ENCODE measurements at regions not wholly inside any gene's neighbourhood (a gene's known extent, or its start where the extent isn't known, plus 50 kb on each side); places are given as distances from the start of the nearest gene placed in this dataset.

DNA sequence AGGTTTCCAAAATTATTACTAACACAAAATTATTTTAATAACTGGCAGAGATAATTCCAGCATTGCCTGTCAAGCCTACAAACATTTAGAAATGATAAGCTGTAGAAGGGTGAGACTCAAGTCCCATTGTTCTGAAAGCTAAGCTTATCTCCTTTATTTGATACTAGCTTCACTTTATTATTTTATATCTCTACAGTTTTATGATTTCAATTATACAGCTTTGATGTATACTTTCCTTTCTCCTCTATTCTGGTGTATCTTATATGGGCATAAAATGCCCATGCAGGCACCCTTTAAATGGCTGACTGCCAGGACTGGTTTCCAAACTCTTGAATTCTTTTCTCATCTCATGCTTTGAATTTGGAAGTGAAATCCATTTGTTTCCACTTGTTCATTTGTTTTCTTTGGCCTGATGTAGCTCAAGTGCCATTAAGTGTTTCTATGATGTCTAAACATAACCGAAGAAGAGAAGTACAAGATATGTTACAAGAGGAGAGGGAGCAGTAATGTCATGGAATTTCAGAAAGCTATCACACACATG lies 372.1 kb upstream of the ARHGEF26 start:
- no peaks in the 10 kb centered on the region for H3K36me3 ChIP-seq (ENCODE audit: control insufficient read depth in 3 of 3, insufficient read depth in 2 of 3, low read depth in 1 of 3, low read length in 3 of 3)
- no peaks in the 10 kb centered on the region for H3K27me3 ChIP-seq (ENCODE audit: control insufficient read depth in 3 of 3, insufficient read depth in 3 of 3, low read length in 3 of 3)
- DNase-seq (peak in 1 of 2 donors; percentile 17), FAIRE-seq (no peak)
- H3K27ac ChIP-seq (ENCODE audit: low read depth in 1 of 3, low read length in 2 of 3) = no peak overlapping the region
- H3K4me3 ChIP-seq (ENCODE audit: low read depth in 1 of 3, low read length in 3 of 3) = no peak overlapping the region
- no peaks in the 10 kb centered on the region for H3K9me3 ChIP-seq (ENCODE audit: control insufficient read depth in 2 of 2, insufficient read depth in 1 of 2, low read depth in 1 of 2, low read length in 1 of 2)
- 19 to 44% (median 31%) methylated on average over 1 of the region's 1 CpG for WGBS, 3 donors
- no peaks in the 10 kb centered on the region for H3K4me1 ChIP-seq (ENCODE audit: control insufficient read depth in 3 of 3, insufficient read depth in 2 of 3, low read depth in 1 of 3, low read length in 2 of 3)

DNA sequence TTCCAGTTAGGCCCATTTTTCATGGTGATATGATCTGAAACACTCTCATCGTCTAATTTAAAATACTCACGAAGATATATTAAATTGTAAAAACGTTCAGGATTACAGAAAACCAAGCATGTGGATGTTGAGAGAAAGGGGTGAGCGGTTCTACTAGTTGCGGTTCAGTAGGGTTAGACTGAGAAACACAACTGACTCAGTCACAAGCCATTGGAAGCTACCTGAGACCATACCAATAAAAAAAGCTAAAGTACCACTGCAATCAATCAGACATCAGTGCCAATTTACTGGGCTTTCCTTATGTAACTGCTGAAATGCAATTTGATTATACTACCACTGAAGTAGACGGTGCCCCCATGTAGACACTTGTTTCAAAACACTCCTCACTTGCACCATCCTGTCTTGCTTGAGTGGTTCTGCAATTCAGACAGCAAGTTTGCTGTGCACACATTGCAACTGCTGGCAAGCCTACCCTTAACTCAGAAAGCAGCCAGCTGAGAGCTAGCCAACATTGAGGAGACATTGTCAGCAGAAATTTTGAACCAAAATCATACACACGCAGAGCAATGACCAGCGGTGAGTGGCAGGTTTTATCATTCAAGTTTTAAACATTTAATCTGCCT lies 368.7 kb upstream of the ARHGEF26 start:
- H3K27me3 ChIP-seq (ENCODE audit: control insufficient read depth in 3 of 3, insufficient read depth in 3 of 3, low read length in 3 of 3) = no peaks in the 10 kb centered on the region
- 70 to 77% (median 71%) methylated on average over 8 of the region's 8 CpGs for WGBS, 3 donors
- DNase-seq = no peak
- no peak for FAIRE-seq
- no peaks in the 10 kb centered on the region for H3K4me1 ChIP-seq (ENCODE audit: control insufficient read depth in 3 of 3, insufficient read depth in 2 of 3, low read depth in 1 of 3, low read length in 2 of 3)
- H3K9me3 ChIP-seq (ENCODE audit: control insufficient read depth in 2 of 2, insufficient read depth in 1 of 2, low read depth in 1 of 2, low read length in 1 of 2) = no peaks in the 10 kb centered on the region
- H3K36me3 ChIP-seq (ENCODE audit: control insufficient read depth in 3 of 3, insufficient read depth in 2 of 3, low read depth in 1 of 3, low read length in 3 of 3) = no peaks in the 10 kb centered on the region
- no peak overlapping the region for H3K27ac ChIP-seq (ENCODE audit: low read depth in 1 of 3, low read length in 2 of 3)
- H3K4me3 ChIP-seq (ENCODE audit: low read depth in 1 of 3, low read length in 3 of 3) = no peak overlapping the region

- no peaks in the 10 kb centered on the region for H3K27me3 ChIP-seq (ENCODE audit: control insufficient read depth in 3 of 3, insufficient read depth in 3 of 3, low read length in 3 of 3)
- H3K4me1 ChIP-seq (ENCODE audit: control insufficient read depth in 3 of 3, insufficient read depth in 2 of 3, low read depth in 1 of 3, low read length in 2 of 3) = no peaks in the 10 kb centered on the region
- no peaks in the 10 kb centered on the region for H3K9me3 ChIP-seq (ENCODE audit: control insufficient read depth in 2 of 2, insufficient read depth in 1 of 2, low read depth in 1 of 2, low read length in 1 of 2)
- no peak overlapping the region for H3K27ac ChIP-seq (ENCODE audit: low read depth in 1 of 3, low read length in 2 of 3)
- DNase-seq (no peak), FAIRE-seq (no peak)
- no peaks in the 10 kb centered on the region for H3K36me3 ChIP-seq (ENCODE audit: control insufficient read depth in 3 of 3, insufficient read depth in 2 of 3, low read depth in 1 of 3, low read length in 3 of 3)
- no peak overlapping the region for H3K4me3 ChIP-seq (ENCODE audit: low read depth in 1 of 3, low read length in 3 of 3)
- 71 to 73% (median 72%) methylated on average over 2 of the region's 2 CpGs for WGBS, 3 donors
These were observed 368.2 kb upstream of the ARHGEF26 start for GRCh38 chr3:153753035-153753434.

DNA sequence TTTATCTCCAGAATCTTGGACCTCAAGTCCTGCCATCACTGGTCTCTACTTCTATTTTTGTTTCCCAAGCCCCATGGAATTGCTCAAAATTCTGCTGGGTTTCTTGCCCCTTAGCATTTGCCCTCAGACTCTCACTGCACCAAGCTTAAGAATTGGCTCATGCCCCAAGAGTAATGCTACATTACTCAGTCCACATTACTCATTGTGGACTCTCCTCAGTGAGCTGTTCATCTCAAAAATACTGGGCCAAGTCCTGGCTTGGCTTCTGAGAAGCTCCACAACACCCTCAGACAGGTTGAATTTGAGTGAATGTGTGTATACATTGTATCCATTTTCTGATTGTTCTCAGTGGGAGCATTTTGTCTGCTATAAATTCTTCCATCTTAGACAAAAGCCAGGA lies 364.4 kb upstream of the ARHGEF26 start:
- DNase-seq = no peak
- H3K36me3 ChIP-seq (ENCODE audit: control insufficient read depth in 3 of 3, insufficient read depth in 2 of 3, low read depth in 1 of 3, low read length in 3 of 3) = no peaks in the 10 kb centered on the region
- no peak for FAIRE-seq
- H3K27ac ChIP-seq (ENCODE audit: low read depth in 1 of 3, low read length in 2 of 3) = no peak overlapping the region
- H3K9me3 ChIP-seq (ENCODE audit: control insufficient read depth in 2 of 2, insufficient read depth in 1 of 2, low read depth in 1 of 2, low read length in 1 of 2) = no peaks in the 10 kb centered on the region
- no peak overlapping the region for H3K4me3 ChIP-seq (ENCODE audit: low read depth in 1 of 3, low read length in 3 of 3)
- H3K27me3 ChIP-seq (ENCODE audit: control insufficient read depth in 3 of 3, insufficient read depth in 3 of 3, low read length in 3 of 3) = no peaks in the 10 kb centered on the region
- H3K4me1 ChIP-seq (ENCODE audit: control insufficient read depth in 3 of 3, insufficient read depth in 2 of 3, low read depth in 1 of 3, low read length in 2 of 3) = no peaks in the 10 kb centered on the region

- H3K27me3 ChIP-seq (ENCODE audit: control insufficient read depth in 3 of 3, insufficient read depth in 3 of 3, low read length in 3 of 3) = no peaks in the 10 kb centered on the region
- DNase-seq = no peak
- no peak for FAIRE-seq
- no peaks in the 10 kb centered on the region for H3K9me3 ChIP-seq (ENCODE audit: control insufficient read depth in 2 of 2, insufficient read depth in 1 of 2, low read depth in 1 of 2, low read length in 1 of 2)
- no peaks in the 10 kb centered on the region for H3K36me3 ChIP-seq (ENCODE audit: control insufficient read depth in 3 of 3, insufficient read depth in 2 of 3, low read depth in 1 of 3, low read length in 3 of 3)
- WGBS, 3 donors = 81 to 94% (median 89%) methylated on average over 3 of the region's 3 CpGs
- H3K27ac ChIP-seq (ENCODE audit: low read depth in 1 of 3, low read length in 2 of 3) = no peak overlapping the region
- no peaks in the 10 kb centered on the region for H3K4me1 ChIP-seq (ENCODE audit: control insufficient read depth in 3 of 3, insufficient read depth in 2 of 3, low read depth in 1 of 3, low read length in 2 of 3)
- no peak overlapping the region for H3K4me3 ChIP-seq (ENCODE audit: low read depth in 1 of 3, low read length in 3 of 3)
These were observed 363.4 kb upstream of the ARHGEF26 start for GRCh38 chr3:153757839-153758238.

DNA sequence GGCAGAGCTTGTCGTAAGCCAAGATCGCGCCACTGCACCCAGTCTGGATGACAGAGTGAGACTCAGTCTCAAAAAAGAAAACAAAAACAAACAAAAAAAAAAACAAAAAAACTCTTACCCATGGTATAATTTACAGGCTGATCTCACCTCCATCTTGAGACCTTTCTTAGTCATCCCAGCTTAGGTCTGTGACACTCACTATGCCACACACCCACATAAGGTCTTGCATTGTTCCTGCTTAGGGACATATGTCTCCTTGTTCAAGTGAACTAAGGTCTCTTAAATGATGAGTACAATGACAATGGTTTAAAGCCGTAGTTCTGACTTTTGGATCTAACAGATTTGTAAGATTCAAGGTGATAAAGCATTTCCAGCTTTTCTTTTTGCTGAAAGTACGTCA lies 360.2 kb upstream of the ARHGEF26 start:
- WGBS, 3 donors = 73 to 88% (median 83%) methylated on average over 5 of the region's 5 CpGs
- no peak for DNase-seq

GRCh38 chr3:153762411-153763235 lies 358.6 kb upstream of the ARHGEF26 start:
- H3K36me3 ChIP-seq (ENCODE audit: control insufficient read depth in 3 of 3, insufficient read depth in 2 of 3, low read depth in 1 of 3, low read length in 3 of 3) = no peaks in the 10 kb centered on the region
- FAIRE-seq (no peak), DNase-seq (no peak)
- no peak overlapping the region for H3K27ac ChIP-seq (ENCODE audit: low read depth in 1 of 3, low read length in 2 of 3)
- H3K9me3 ChIP-seq (ENCODE audit: control insufficient read depth in 2 of 2, insufficient read depth in 1 of 2, low read depth in 1 of 2, low read length in 1 of 2) = no peaks in the 10 kb centered on the region
- WGBS, 3 donors = 84 to 92% (median 89%) methylated on average over 6 of the region's 6 CpGs
- no peak overlapping the region for H3K4me3 ChIP-seq (ENCODE audit: low read depth in 1 of 3, low read length in 3 of 3)
- H3K4me1 ChIP-seq (ENCODE audit: control insufficient read depth in 3 of 3, insufficient read depth in 2 of 3, low read depth in 1 of 3, low read length in 2 of 3) = no peaks in the 10 kb centered on the region
- no peaks in the 10 kb centered on the region for H3K27me3 ChIP-seq (ENCODE audit: control insufficient read depth in 3 of 3, insufficient read depth in 3 of 3, low read length in 3 of 3)

More for the DNA sequence above, 360.2 kb upstream of the ARHGEF26 start:
- FAIRE-seq = no peak
- Histone ChIP-seq H3K27me3 (ENCODE audit: control insufficient read depth in 3 of 3, insufficient read depth in 3 of 3, low read length in 3 of 3) (no peaks in the 10 kb centered on the region), H3K4me3 (ENCODE audit: low read depth in 1 of 3, low read length in 3 of 3) (no peak overlapping the region), H3K36me3 (ENCODE audit: control insufficient read depth in 3 of 3, insufficient read depth in 2 of 3, low read depth in 1 of 3, low read length in 3 of 3) (no peaks in the 10 kb centered on the region), H3K27ac (ENCODE audit: low read depth in 1 of 3, low read length in 2 of 3) (no peak overlapping the region), H3K4me1 (ENCODE audit: control insufficient read depth in 3 of 3, insufficient read depth in 2 of 3, low read depth in 1 of 3, low read length in 2 of 3) (no peaks in the 10 kb centered on the region), H3K9me3 (ENCODE audit: control insufficient read depth in 2 of 2, insufficient read depth in 1 of 2, low read depth in 1 of 2, low read length in 1 of 2) (no peaks in the 10 kb centered on the region)

GRCh38 chr3:153767601-153768560 lies 353.3 kb upstream of the ARHGEF26 start:
- Histone ChIP-seq H3K27me3 (ENCODE audit: control insufficient read depth in 3 of 3, insufficient read depth in 3 of 3, low read length in 3 of 3) (no peaks in the 10 kb centered on the region), H3K9me3 (ENCODE audit: control insufficient read depth in 2 of 2, insufficient read depth in 1 of 2, low read depth in 1 of 2, low read length in 1 of 2) (peaks cover 0 to 9% of the 10 kb centered on the region in 2 donors), H3K4me3 (ENCODE audit: low read depth in 1 of 3, low read length in 3 of 3) (no peak overlapping the region), H3K4me1 (ENCODE audit: control insufficient read depth in 3 of 3, insufficient read depth in 2 of 3, low read depth in 1 of 3, low read length in 2 of 3) (no peaks in the 10 kb centered on the region), H3K36me3 (ENCODE audit: control insufficient read depth in 3 of 3, insufficient read depth in 2 of 3, low read depth in 1 of 3, low read length in 3 of 3) (no peaks in the 10 kb centered on the region), H3K27ac (ENCODE audit: low read depth in 1 of 3, low read length in 2 of 3) (no peak overlapping the region)
- 85 to 87% (median 85%) methylated on average over 9 of the region's 9 CpGs for WGBS, 3 donors
- FAIRE-seq (no peak), DNase-seq (no peak)
